ENCODE measurements at regions not wholly inside any gene's neighbourhood (a gene's known extent, or its start where the extent isn't known, plus 50 kb on each side); places are given as distances from the start of the nearest gene placed in this dataset.

GRCh38 chr12:28827861-28828260 is 321.2 kb upstream of the FAR2 start:
- DNase-seq, result no peak

- no peak for DNase-seq
Observed at GRCh38 chr12:28828318-28828717, 320.8 kb upstream of the FAR2 start.

GRCh38 chr12:28830491-28830890 is 318.6 kb upstream of the FAR2 start:
- DNase-seq, result no peak

- no peak for DNase-seq
Observed at GRCh38 chr12:28844718-28845117, 304.4 kb upstream of the FAR2 start.

- DNase-seq, result no peak
Observed at GRCh38 chr12:28851781-28852180, 297.3 kb upstream of the FAR2 start.

GRCh38 chr12:28855761-28856310 is 293.2 kb upstream of the FAR2 start:
- no peak for DNase-seq

- no peak for DNase-seq
Observed at GRCh38 chr12:28857369-28857768, 291.7 kb upstream of the FAR2 start.

GRCh38 chr12:28859551-28859950 is 289.5 kb upstream of the FAR2 start:
- DNase-seq, result no peak

- DNase-seq, result no peak
Observed at GRCh38 chr12:28865776-28866175, 283.3 kb upstream of the FAR2 start.

- no peak for DNase-seq
Observed at GRCh38 chr12:28866296-28866695, 282.8 kb upstream of the FAR2 start.

- no peak for DNase-seq
Observed at GRCh38 chr12:28866715-28867503, 282.2 kb upstream of the FAR2 start.

GRCh38 chr12:28868414-28868813 is 280.7 kb upstream of the FAR2 start:
- DNase-seq, result no peak

GRCh38 chr12:28869197-28869596 is 279.9 kb upstream of the FAR2 start:
- DNase-seq, result no peak

GRCh38 chr12:28870839-28871440 is 278.1 kb upstream of the FAR2 start:
- no peak for DNase-seq

GRCh38 chr12:28872654-28873268 is 276.3 kb upstream of the FAR2 start:
- peak; percentile 33 for DNase-seq

GRCh38 chr12:28874758-28875157 is 274.3 kb upstream of the FAR2 start:
- DNase-seq, result no peak

- DNase-seq, result no peak
Observed at GRCh38 chr12:28876196-28876798, 272.8 kb upstream of the FAR2 start.

GRCh38 chr12:28877854-28878253 is 271.2 kb upstream of the FAR2 start:
- DNase-seq, result no peak

GRCh38 chr12:28878629-28879028 is 270.4 kb upstream of the FAR2 start:
- no peak for DNase-seq

GRCh38 chr12:28879379-28879778 is 269.7 kb upstream of the FAR2 start:
- no peak for DNase-seq

GRCh38 chr12:28882444-28882843 is 266.6 kb upstream of the FAR2 start:
- no peak for DNase-seq

- DNase-seq, result no peak
Observed at GRCh38 chr12:28883406-28883997, 265.6 kb upstream of the FAR2 start.
